Neutrophil (primary cell): ENCODE measurements at regions not wholly inside any gene's neighbourhood (a gene's known extent, or its start where the extent isn't known, plus 50 kb on each side); places are given as distances from the start of the nearest gene placed in this dataset.

Source experiments
- H3K27ac ChIP-seq: fragments of 200-600 bp; sonication (generic); 2 replicates; pipeline ENCODE4 v1.5.1; 2016; ENCODE audit warnings: mild to moderate bottlenecking, moderate library complexity
- H3K27me3 ChIP-seq: fragments of 200-600 bp; sonication (generic); 2 replicates; pipeline ENCODE4 v1.6.0; 2016; ENCODE audit warnings: mild to moderate bottlenecking
- H3K36me3 ChIP-seq: fragments of 200-600 bp; sonication (generic); 2 replicates; pipeline ENCODE4 v1.5.1; 2017
- H3K4me1 ChIP-seq, 2 experiments: fragments of 200-600 bp in 1 of 2; sonication (generic) in 1 of 2; 1 replicate in 1 of 2; 2 replicates in 1 of 2; pipeline versions ENCODE4 v1.5.1 to v1.6.1; 2013 to 2016; ENCODE audit warnings: low read depth in 1 of 2, low read length in 1 of 2, mild to moderate bottlenecking in 1 of 2, moderate library complexity in 1 of 2; ENCODE audit not compliant: control insufficient read depth in 1 of 2, insufficient read depth in 1 of 2
- H3K4me3 ChIP-seq, 2 experiments: fragments of 200-600 bp in 1 of 2; sonication (generic) in 1 of 2; 1 replicate in 1 of 2; 2 replicates in 1 of 2; pipeline ENCODE4 v1.5.1; 2013 to 2016; ENCODE audit warnings: low read depth in 1 of 2, low read length in 1 of 2, mild to moderate bottlenecking in 1 of 2, moderate library complexity in 1 of 2
- H3K9me3 ChIP-seq: fragments of 200-600 bp; sonication (generic); 2 replicates; pipeline ENCODE4 v1.5.1; 2016
- CTCF ChIP-seq: fragments of 200-600 bp; sonication (generic); IDR thresholded peaks from 2 replicates; pipeline ENCODE4 v1.5.1; 2016; ENCODE audit warnings: antibody characterized with exemption

- H3K36me3 ChIP-seq, result no peaks in the 10 kb centered on the region
- no peak for TF ChIP-seq CTCF
- no peaks in the 10 kb centered on the region for H3K4me1 ChIP-seq
- no peak overlapping the region for H3K27ac ChIP-seq
- no peak overlapping the region for H3K4me3 ChIP-seq
- no peaks in the 10 kb centered on the region for H3K27me3 ChIP-seq
- no peaks in the 10 kb centered on the region for H3K9me3 ChIP-seq
Measured at GRCh38 chr12:90166012-90166411, 457.4 kb upstream of the ATP2B1 start.

GRCh38 chr12:90163975-90164374, 455.3 kb upstream of the ATP2B1 start:
- no peaks in the 10 kb centered on the region for H3K9me3 ChIP-seq
- no peak overlapping the region for H3K27ac ChIP-seq
- no peak for TF ChIP-seq CTCF
- no peak overlapping the region for H3K4me3 ChIP-seq
- no peaks in the 10 kb centered on the region for H3K27me3 ChIP-seq
- H3K36me3 ChIP-seq, result no peaks in the 10 kb centered on the region
- H3K4me1 ChIP-seq, result no peaks in the 10 kb centered on the region

GRCh38 chr12:90153827-90154226, 445.2 kb upstream of the ATP2B1 start:
- no peak overlapping the region for H3K4me3 ChIP-seq
- TF ChIP-seq CTCF, result no peak
- no peak overlapping the region for H3K27ac ChIP-seq
- H3K9me3 ChIP-seq, result no peaks in the 10 kb centered on the region
- H3K36me3 ChIP-seq, result no peaks in the 10 kb centered on the region
- no peaks in the 10 kb centered on the region for H3K27me3 ChIP-seq
- no peaks in the 10 kb centered on the region for H3K4me1 ChIP-seq

GRCh38 chr12:90152897-90153624, 444.4 kb upstream of the ATP2B1 start:
- no peaks in the 10 kb centered on the region for H3K27me3 ChIP-seq
- H3K9me3 ChIP-seq, result no peaks in the 10 kb centered on the region
- no peaks in the 10 kb centered on the region for H3K4me1 ChIP-seq
- no peak overlapping the region for H3K4me3 ChIP-seq
- TF ChIP-seq CTCF, result no peak
- no peaks in the 10 kb centered on the region for H3K36me3 ChIP-seq
- H3K27ac ChIP-seq, result no peak overlapping the region

- Histone ChIP-seq H3K4me1 (no peaks in the 10 kb centered on the region), H3K9me3 (no peaks in the 10 kb centered on the region), H3K27ac (no peak overlapping the region), H3K36me3 (no peaks in the 10 kb centered on the region), H3K4me3 (no peak overlapping the region), H3K27me3 (no peaks in the 10 kb centered on the region)
- no peak for TF ChIP-seq CTCF
Measured at GRCh38 chr12:90151491-90152015, 442.9 kb upstream of the ATP2B1 start.
